ENCODE measurements at regions not wholly inside any gene's neighbourhood (a gene's known extent, or its start where the extent isn't known, plus 50 kb on each side); places are given as distances from the start of the nearest gene placed in this dataset.

DNA sequence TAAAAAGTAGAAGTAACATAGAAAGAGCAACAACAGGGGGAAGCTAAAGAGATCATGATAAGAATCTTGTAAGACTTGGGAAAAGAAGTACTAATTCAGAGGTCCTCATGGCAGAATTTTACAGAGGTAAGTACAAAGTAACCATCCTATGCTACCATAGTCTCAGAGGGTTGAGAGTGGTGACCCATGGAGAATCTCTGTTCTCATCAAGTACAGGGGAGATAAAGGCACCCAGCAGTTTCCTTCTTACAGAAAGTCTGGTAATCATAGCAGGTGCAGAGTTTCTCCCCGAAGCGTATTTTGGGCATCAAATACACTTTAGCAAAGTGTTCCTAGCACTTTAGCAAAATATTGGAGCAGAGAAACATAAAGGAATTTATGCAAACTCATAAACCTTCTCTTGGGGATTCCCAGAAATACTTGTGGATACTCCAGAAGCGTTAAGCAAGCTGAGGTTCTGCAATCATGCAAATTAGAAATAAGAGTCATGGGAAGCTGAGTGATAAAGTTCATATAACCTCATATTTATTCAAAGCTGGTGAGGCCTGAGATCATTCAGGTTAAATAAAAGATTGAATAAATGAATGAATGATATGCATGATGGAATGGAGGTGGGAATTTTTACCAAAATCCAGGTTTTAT lies 101.0 kb upstream of the SMC2 start:
- TF ChIP-seq EP300 (IDR thresholded peaks at IDR 0.05; ENCODE audit: low read depth) (no peak), POLR2A (IDR thresholded peaks at IDR 0.05) (no peak), CTCF (IDR thresholded peaks at IDR 0.05) (no peak)

Data from transverse colon (tissue), 3 donors.